GM12878 (cell line): ENCODE measurements at regions not wholly inside any gene's neighbourhood (a gene's known extent, or its start where the extent isn't known, plus 50 kb on each side); places are given as distances from the start of the nearest gene placed in this dataset.

Experiments used
- ATAC-seq: fragments of 200-7000 bp; cut with Tn5 transposase; 3 replicates; pipeline ENCODE4 v1.9.1; 2020; ENCODE audit warnings: mild to moderate bottlenecking, moderate library complexity
- BruUV-seq: library from RNA; stranded (reverse); fragments of 400-500 nt; replicated peaks from 2 replicates; lab custom pipeline; 2021; lab: Mats Ljungman, UMichigan
- CTCF ChIA-PET: fragments of 300-600 bp; sonication (Branson Sonifier 250); formaldehyde crosslinking; extraction: SDS; loops from one replicate; lab custom pipeline; 2021; ENCODE audit warnings: inconsistent platforms; lab: Yijun Ruan, JAX
- POLR2A ChIA-PET: fragments of 350-600 bp; formaldehyde crosslinking; extraction: SDS; loops from one replicate; lab custom pipeline; 2021; ENCODE audit warnings: inconsistent platforms; lab: Charles Lee
- RAD21 ChIA-PET: fragments of 300-600 bp; sonication (Branson Sonifier 250); formaldehyde crosslinking; loops from one replicate; lab custom pipeline; 2023; ENCODE audit warnings: antibody characterized with exemption; ENCODE audit not compliant: unreplicated experiment; lab: Charles Lee
- SMC1A ChIA-PET: fragments of 300-600 bp; sonication (Branson Sonifier 250); formaldehyde crosslinking; loops from one replicate; lab custom pipeline; 2023; ENCODE audit not compliant: unreplicated experiment, uncharacterized antibody; lab: Charles Lee
- DNase-seq: peaks from one replicate; pipeline ENCODE4 v3.0.0-alpha.2; 2011; ENCODE audit warnings: low read depth, low spot score
- FAIRE-seq: peaks from 3 replicates; lab custom pipeline; 2011; peaks lifted over from hg19 to GRCh38; lab: Jason Lieb, UNC
- H2AFZ ChIP-seq: 2 replicates; pipeline ENCODE4 v1.6.0; 2011; ENCODE audit warnings: low read depth, low read length, control low read depth; ENCODE audit not compliant: control insufficient read depth
- H3K27ac ChIP-seq: 2 replicates; pipeline ENCODE4 v1.5.1; 2011; ENCODE audit warnings: control low read depth; ENCODE audit not compliant: control insufficient read depth, insufficient read depth
- H3K27me3 ChIP-seq, 2 experiments: replicated peaks in 1 of 2; 2 replicates each; pipeline versions ENCODE4 v1.6.0 to v1.6.1; 2011; ENCODE audit warnings: low read length in 1 of 2; ENCODE audit not compliant: control insufficient read depth in 2 of 2, insufficient read depth in 2 of 2
- H3K36me3 ChIP-seq, 2 experiments: 2 replicates each; pipeline ENCODE4 v1.5.1; 2011; ENCODE audit warnings: low read length in 1 of 2; ENCODE audit not compliant: control insufficient read depth in 2 of 2, insufficient read depth in 2 of 2
- H3K4me1 ChIP-seq: 2 replicates; pipeline ENCODE4 v1.6.1; 2011; ENCODE audit warnings: mild to moderate bottlenecking, low read length, moderate library complexity, mixed read lengths; ENCODE audit not compliant: control insufficient read depth, insufficient read depth
- H3K4me2 ChIP-seq: 2 replicates; pipeline ENCODE4 v1.6.0; 2011; ENCODE audit warnings: control low read depth; ENCODE audit not compliant: control insufficient read depth, insufficient read depth
- H3K4me3 ChIP-seq: fragments of 200-600 bp; sonication (generic); 2 replicates; pipeline ENCODE4 v1.5.1; 2016
- H3K79me2 ChIP-seq: 2 replicates; pipeline ENCODE4 v1.6.0; 2011; ENCODE audit warnings: low read length; ENCODE audit not compliant: control insufficient read depth, insufficient read depth
- H3K9ac ChIP-seq: 2 replicates; pipeline ENCODE4 v1.8.0; 2011; ENCODE audit warnings: low read length, control low read depth, mixed read lengths; ENCODE audit not compliant: control insufficient read depth, insufficient read depth
- H3K9me3 ChIP-seq: replicated peaks from 3 replicates; pipeline ENCODE4 v1.5.1; 2011; ENCODE audit warnings: mild to moderate bottlenecking, low read length; ENCODE audit not compliant: control insufficient read depth, insufficient read depth
- H4K20me1 ChIP-seq: 2 replicates; pipeline ENCODE4 v1.6.0; 2011; ENCODE audit not compliant: control insufficient read depth, insufficient read depth
- CEBPB ChIP-seq, 2 experiments: fragments of 150-350 bp in 1 of 2; IDR thresholded peaks; 2 replicates each; pipeline ENCODE4 v1.6.1; 2012 to 2014; ENCODE audit warnings: low read depth in 2 of 2, low read length in 2 of 2, borderline replicate concordance in 1 of 2, inconsistent platforms in 1 of 2
- CEBPZ ChIP-seq: fragments of 150-350 bp; IDR thresholded peaks from 2 replicates; pipeline ENCODE4 v1.6.1; 2016; ENCODE audit warnings: low read depth, low read length
- CREM ChIP-seq: IDR thresholded peaks from 2 replicates; pipeline ENCODE4 v1.6.1; 2014; ENCODE audit warnings: antibody characterized with exemption, low read depth
- CTCF ChIP-seq, 3 experiments: IDR thresholded peaks in 2 of 3; conservative IDR thresholded peaks in 1 of 3; 2 replicates each; pipeline ENCODE4 v1.5.1; 2011; ENCODE audit warnings: low read depth in 3 of 3, low read length in 3 of 3, mild to moderate bottlenecking in 3 of 3, control low read depth in 2 of 3, moderate library complexity in 2 of 3, inconsistent platforms in 1 of 3, mixed read lengths in 1 of 3; ENCODE audit not compliant: control insufficient read depth in 2 of 3, insufficient read depth in 1 of 3; ENCODE audit errors: extremely low read depth in 1 of 3
- JUND ChIP-seq: IDR thresholded peaks from 2 replicates; pipeline ENCODE4 v1.6.1; 2012; ENCODE audit warnings: low read depth, mild to moderate bottlenecking, low read length, improper control_type of control experiment, moderate library complexity
- RELA ChIP-seq: fragments of 450-650 bp; IDR thresholded peaks from 2 replicates; pipeline ENCODE4 v1.8.0; 2014; ENCODE audit warnings: borderline replicate concordance; ENCODE audit not compliant: partially characterized antibody
- SMC3 ChIP-seq: IDR thresholded peaks from 2 replicates; pipeline ENCODE4 v1.6.1; 2011; ENCODE audit warnings: low read length, improper control_type of control experiment, borderline replicate concordance
- SPI1 ChIP-seq: IDR thresholded peaks from 2 replicates; pipeline ENCODE4 v1.6.1; 2011; ENCODE audit warnings: low read depth, mild to moderate bottlenecking, low read length, moderate library complexity, borderline replicate concordance; ENCODE audit not compliant: insufficient read depth
- WRNIP1 ChIP-seq: IDR thresholded peaks from 2 replicates; pipeline ENCODE4 v1.6.1; 2011; ENCODE audit warnings: low read depth, low read length, improper control_type of control experiment, borderline replicate concordance
- ZBED1 ChIP-seq: IDR thresholded peaks from 2 replicates; pipeline ENCODE4 v1.6.1; 2016; ENCODE audit warnings: borderline replicate concordance
- WGBS: methylation state at CpG from one replicate; pipeline ENCODE4 v1.1.6; 2016; ENCODE audit warnings: low lambda C conversion rate; ENCODE audit not compliant: insufficient replicate concordance, insufficient coverage; ENCODE audit errors: missing lambda C conversion rate; 5-methylcytosine and 5-hydroxymethylcytosine counted together
- in situ Hi-C: fragments of 300-500 bp; cut with MboI; formaldehyde crosslinking; loops from 9 replicates; pipeline ENCODE4 v1.14.3; 2018; ENCODE audit warnings: mixed read lengths
- intact Hi-C: fragments of 100-400 bp; cut with micrococcal nuclease; formaldehyde crosslinking; loops from one replicate; pipeline ENCODE4 v1.14.2; 2022; ENCODE audit not compliant: unreplicated experiment

GRCh38 chr22:27692243-27692642 lies 109.3 kb downstream of the MN1 start:
- in situ Hi-C loops (no loop called here), intact Hi-C loops (no loop called here)
- H4K20me1 ChIP-seq: no peaks in the 10 kb centered on the region
- 13% methylated on average over 4 of the region's 4 CpGs for WGBS
- ChIA-PET SMC1A (no interaction called here), CTCF (no interaction called here), RAD21 (no interaction called here), POLR2A (no interaction called here)
- H3K27me3 ChIP-seq: no peaks in the 10 kb centered on the region
- no peaks in the 10 kb centered on the region; the same call in 2 of the 3 replicates for H3K9me3 ChIP-seq
- no TSS peak for BruUV-seq
- H3K27ac ChIP-seq: no peak overlapping the region
- no peak overlapping the region for H3K4me2 ChIP-seq
- no peak overlapping the region for H3K9ac ChIP-seq
- DNase-seq (no peak), FAIRE-seq (no peak), ATAC-seq (no peak)
- H3K4me3 ChIP-seq: no peak overlapping the region
- TF ChIP-seq CEBPB (IDR thresholded peaks at IDR 0.05; ENCODE audit: borderline replicate concordance in 1 of 2, low read depth in 2 of 2, low read length in 2 of 2) (no peak), SMC3 (no peak), CREM (no peak), ZBED1 (no peak), CTCF (IDR thresholded peaks at IDR 0.05 in 2 of 3, conservative IDR thresholded peaks at IDR 0.05 in 1 of 3; ENCODE audit: control insufficient read depth in 2 of 3, extremely low read depth in 1 of 3, insufficient read depth in 1 of 3, low read depth in 3 of 3, low read length in 3 of 3) (no peak), CEBPZ (no peak), JUND (no peak), SPI1 (no peak), WRNIP1 (no peak), RELA (no peak)
- no peak overlapping the region for H2AFZ ChIP-seq
- H3K79me2 ChIP-seq: no peaks in the 10 kb centered on the region
- no peaks in the 10 kb centered on the region for H3K36me3 ChIP-seq
- H3K4me1 ChIP-seq: no peaks in the 10 kb centered on the region
